ENCODE measurements at regions not wholly inside any gene's neighbourhood (a gene's known extent, or its start where the extent isn't known, plus 50 kb on each side); places are given as distances from the start of the nearest gene placed in this dataset.

DNA sequence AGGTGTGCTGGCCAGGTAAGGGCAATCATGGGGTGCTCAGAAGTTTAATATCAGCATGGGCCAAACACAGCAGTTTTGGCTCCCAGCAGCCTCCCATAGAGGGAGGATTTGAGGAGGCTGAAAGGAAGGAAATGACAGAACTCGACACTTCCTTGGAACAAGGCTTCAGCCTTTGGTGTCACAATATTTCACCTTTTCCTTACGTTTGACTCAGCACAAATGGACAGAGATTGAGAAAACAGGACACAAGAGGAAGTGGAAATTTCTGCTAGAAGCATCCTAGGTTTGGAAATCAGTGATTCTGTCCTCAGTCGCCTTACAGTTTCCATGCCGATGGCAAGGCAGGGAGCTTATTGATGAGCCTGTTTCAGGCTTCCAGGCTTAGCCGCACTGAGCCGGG is 181.4 kb downstream of the MAF start:
- TF ChIP-seq EZH2 (IDR thresholded peaks at IDR 0.05; ENCODE audit: borderline replicate concordance, low read length) (no peak), CTCF (conservative IDR thresholded peaks at IDR 0.05 in 1 of 2, IDR thresholded peaks at IDR 0.05 in 1 of 2; ENCODE audit: extremely low read depth in 1 of 2, insufficient read depth in 1 of 2, low read depth in 1 of 2, low read length in 2 of 2) (no peak)
